GM11168 (cell line): ENCODE measurements at regions not wholly inside any gene's neighbourhood (a gene's known extent, or its start where the extent isn't known, plus 50 kb on each side); places are given as distances from the start of the nearest gene placed in this dataset.
"Not testable (repeated sequence)": the region's sequence is repeated elsewhere in the genome, so short reads cannot be mapped to it uniquely, and the experiment has no call there.

ENCODE experiments used
- in situ Hi-C: fragments of 300-500 bp; cut with MboI; formaldehyde crosslinking; loops from one replicate; pipeline ENCODE4 v1.12.0; 2022; ENCODE audit warnings: low sequenced_read_pairs; ENCODE audit not compliant: unreplicated experiment

- in situ Hi-C loops = no loop called here
Observed at GRCh38 chr1:55786396-55786795, 571.2 kb upstream of the USP24 start.

- in situ Hi-C loops = not testable (repeated sequence)
Observed at GRCh38 chr1:55784941-55785450, 569.8 kb upstream of the USP24 start.

- in situ Hi-C loops = no loop called here
Observed at GRCh38 chr1:55781944-55782482, 566.8 kb upstream of the USP24 start.

GRCh38 chr1:55781003-55781402, 565.8 kb upstream of the USP24 start:
- in situ Hi-C loops = no loop called here

- in situ Hi-C loops = no loop called here
Observed at GRCh38 chr1:55777545-55777944, 562.4 kb upstream of the USP24 start.

GRCh38 chr1:55775007-55775406, 559.8 kb upstream of the USP24 start:
- in situ Hi-C loops = no loop called here

GRCh38 chr1:55774446-55774845, 559.3 kb upstream of the USP24 start:
- in situ Hi-C loops = no loop called here

GRCh38 chr1:55773211-55773940, 558.2 kb upstream of the USP24 start:
- in situ Hi-C loops = no loop called here

GRCh38 chr1:55768327-55768952, 553.3 kb upstream of the USP24 start:
- in situ Hi-C loops = no loop called here

GRCh38 chr1:55767171-55767570, 552.0 kb upstream of the USP24 start:
- in situ Hi-C loops = no loop called here

GRCh38 chr1:55765505-55765904, 550.3 kb upstream of the USP24 start:
- in situ Hi-C loops = not testable (repeated sequence)

- in situ Hi-C loops = no loop called here
Observed at GRCh38 chr1:55751776-55752175, 536.6 kb upstream of the USP24 start.

GRCh38 chr1:55750628-55750995, 535.4 kb upstream of the USP24 start:
- in situ Hi-C loops = no loop called here

GRCh38 chr1:55749975-55750627, 534.9 kb upstream of the USP24 start:
- in situ Hi-C loops = no loop called here

- in situ Hi-C loops = no loop called here
Observed at GRCh38 chr1:55747408-55747841, 532.3 kb upstream of the USP24 start.

- in situ Hi-C loops = no loop called here
Observed at GRCh38 chr1:55746710-55747109, 531.5 kb upstream of the USP24 start.

- in situ Hi-C loops = no loop called here
Observed at GRCh38 chr1:55741516-55741915, 526.4 kb upstream of the USP24 start.

- in situ Hi-C loops = no loop called here
Observed at GRCh38 chr1:55735106-55735505, 519.9 kb upstream of the USP24 start.

- in situ Hi-C loops = no loop called here
Observed at GRCh38 chr1:55726994-55727393, 511.8 kb upstream of the USP24 start.

- in situ Hi-C loops = no loop called here
Observed at GRCh38 chr1:55725378-55725777, 510.2 kb upstream of the USP24 start.
